Esophagus squamous epithelium (tissue), 4 donors: ENCODE measurements at regions not wholly inside any gene's neighbourhood (a gene's known extent, or its start where the extent isn't known, plus 50 kb on each side); places are given as distances from the start of the nearest gene placed in this dataset.

Experiments used
- POLR2A ChIP-seq, 4 donors: fragments of 450-650 bp; IDR thresholded peaks; one replicate each; pipeline ENCODE4 v1.6.1; 2017; ENCODE audit warnings: antibody characterized with exemption in 4 of 4, mild to moderate bottlenecking in 4 of 4, moderate library complexity in 3 of 4
- TF ChIP-seq, protein P1 (sequence below), 6 experiments: fragments of 450-650 bp in 4 of 6; fragments of 200-600 bp in 2 of 6; sonication (generic) in 2 of 6; IDR thresholded peaks; one replicate each; pipeline ENCODE4 v1.5.1; 2016 to 2019; ENCODE audit warnings: antibody characterized with exemption in 6 of 6, mild to moderate bottlenecking in 4 of 6, moderate library complexity in 4 of 6

DNA sequence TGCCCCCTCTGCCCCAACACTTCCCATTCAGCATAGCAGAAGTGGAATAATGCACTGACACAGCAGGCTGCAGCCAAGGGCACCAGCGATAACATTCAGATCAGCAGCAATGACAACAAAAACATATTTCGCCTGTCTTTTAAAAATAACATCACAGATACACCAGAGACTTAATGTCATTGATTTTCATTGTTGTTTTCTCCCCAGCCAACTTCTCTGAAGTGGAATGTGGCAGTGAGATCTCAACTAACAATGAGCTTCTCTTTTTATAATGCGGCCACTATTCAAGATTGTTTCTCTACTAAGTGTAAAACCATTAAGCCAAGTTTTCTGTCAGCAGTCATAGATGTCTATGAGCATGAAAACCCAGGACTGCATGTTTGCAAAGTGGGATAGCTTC lies 158.2 kb upstream of the TMEM229A start:
- TF ChIP-seq POLR2A (IDR thresholded peaks at IDR 0.05): no peak
- TF ChIP-seq, protein P1, sequence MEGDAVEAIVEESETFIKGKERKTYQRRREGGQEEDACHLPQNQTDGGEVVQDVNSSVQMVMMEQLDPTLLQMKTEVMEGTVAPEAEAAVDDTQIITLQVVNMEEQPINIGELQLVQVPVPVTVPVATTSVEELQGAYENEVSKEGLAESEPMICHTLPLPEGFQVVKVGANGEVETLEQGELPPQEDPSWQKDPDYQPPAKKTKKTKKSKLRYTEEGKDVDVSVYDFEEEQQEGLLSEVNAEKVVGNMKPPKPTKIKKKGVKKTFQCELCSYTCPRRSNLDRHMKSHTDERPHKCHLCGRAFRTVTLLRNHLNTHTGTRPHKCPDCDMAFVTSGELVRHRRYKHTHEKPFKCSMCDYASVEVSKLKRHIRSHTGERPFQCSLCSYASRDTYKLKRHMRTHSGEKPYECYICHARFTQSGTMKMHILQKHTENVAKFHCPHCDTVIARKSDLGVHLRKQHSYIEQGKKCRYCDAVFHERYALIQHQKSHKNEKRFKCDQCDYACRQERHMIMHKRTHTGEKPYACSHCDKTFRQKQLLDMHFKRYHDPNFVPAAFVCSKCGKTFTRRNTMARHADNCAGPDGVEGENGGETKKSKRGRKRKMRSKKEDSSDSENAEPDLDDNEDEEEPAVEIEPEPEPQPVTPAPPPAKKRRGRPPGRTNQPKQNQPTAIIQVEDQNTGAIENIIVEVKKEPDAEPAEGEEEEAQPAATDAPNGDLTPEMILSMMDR (IDR thresholded peaks at IDR 0.05): no peak
